Liver (tissue), 8 donors: ENCODE measurements at regions not wholly inside any gene's neighbourhood (a gene's known extent, or its start where the extent isn't known, plus 50 kb on each side); places are given as distances from the start of the nearest gene placed in this dataset.

Experiments used
- DNase-seq: peaks from one replicate; pipeline ENCODE4 v3.0.0-alpha.2; 2017; ENCODE audit warnings: low spot score
- H3K27ac ChIP-seq, 2 donors: one replicate each; pipeline ENCODE4 v1.7.0; 2013; ENCODE audit warnings: inconsistent platforms in 2 of 2, low read length in 2 of 2, control low read depth in 1 of 2, low read depth in 1 of 2, mild to moderate bottlenecking in 1 of 2
- H3K27me3 ChIP-seq, 4 donors: one replicate each; pipeline versions ENCODE4 v1.6.1 to v1.7.0; 2013; ENCODE audit warnings: low read length in 3 of 4, inconsistent platforms in 1 of 4, mild to moderate bottlenecking in 1 of 4, moderate library complexity in 1 of 4; ENCODE audit not compliant: control insufficient read depth in 4 of 4, insufficient read depth in 4 of 4
- H3K36me3 ChIP-seq, 4 donors: one replicate each; pipeline versions ENCODE4 v1.6.1 to v1.7.0; 2013; ENCODE audit warnings: low read length in 3 of 4, mild to moderate bottlenecking in 3 of 4, low read depth in 1 of 4, moderate library complexity in 1 of 4; ENCODE audit not compliant: control insufficient read depth in 4 of 4, insufficient read depth in 3 of 4
- H3K4me1 ChIP-seq, 4 donors: one replicate each; pipeline versions ENCODE4 v1.6.1 to v1.7.0; 2013; ENCODE audit warnings: low read length in 3 of 4, mild to moderate bottlenecking in 3 of 4, moderate library complexity in 1 of 4; ENCODE audit not compliant: control insufficient read depth in 4 of 4, insufficient read depth in 4 of 4
- H3K4me3 ChIP-seq, 3 donors: one replicate each; pipeline versions ENCODE4 v1.6.1 to v1.7.0; 2013; ENCODE audit warnings: low read length in 3 of 3, control low read depth in 1 of 3, low read depth in 1 of 3, mild to moderate bottlenecking in 1 of 3
- H3K9ac ChIP-seq, 2 donors: one replicate each; pipeline ENCODE4 v1.7.0; 2013; ENCODE audit warnings: low read length in 2 of 2, mild to moderate bottlenecking in 2 of 2, moderate library complexity in 2 of 2, control low read depth in 1 of 2, low read depth in 1 of 2
- H3K9me3 ChIP-seq, 4 donors: one replicate each; pipeline versions ENCODE4 v1.6.1 to v1.7.0; 2013; ENCODE audit warnings: low read length in 3 of 4; ENCODE audit not compliant: control insufficient read depth in 4 of 4
- ATF3 ChIP-seq: IDR thresholded peaks from 2 replicates; pipeline ENCODE4 v1.6.1; 2016; ENCODE audit warnings: antibody characterized with exemption
- CTCF ChIP-seq: fragments of 150-350 bp; IDR thresholded peaks from 2 replicates; pipeline ENCODE4 v1.5.1; 2017; ENCODE audit warnings: improper control_type of control experiment, low read depth, low read length; ENCODE audit not compliant: missing input control
- EGR1 ChIP-seq, 2 donors: IDR thresholded peaks; 2 replicates each; pipeline ENCODE4 v1.6.1; 2016 to 2018; ENCODE audit warnings: antibody characterized with exemption in 2 of 2, low read depth in 2 of 2
- FOXA1 ChIP-seq: IDR thresholded peaks from 2 replicates; pipeline ENCODE4 v1.6.1; 2016; ENCODE audit warnings: antibody characterized with exemption
- FOXA2 ChIP-seq: IDR thresholded peaks from 2 replicates; pipeline ENCODE4 v1.6.1; 2016; ENCODE audit warnings: antibody characterized with exemption
- GABPA ChIP-seq, 2 donors: IDR thresholded peaks in 1 of 2; conservative IDR thresholded peaks in 1 of 2; 2 replicates each; pipeline ENCODE4 v1.6.1; 2016; ENCODE audit warnings: antibody characterized with exemption in 2 of 2, mild to moderate bottlenecking in 1 of 2, moderate library complexity in 1 of 2
- HNF4A ChIP-seq, 2 donors: conservative IDR thresholded peaks; 2 replicates each; pipeline ENCODE4 v1.6.1; 2016; ENCODE audit warnings: antibody characterized with exemption in 2 of 2, mild to moderate bottlenecking in 2 of 2
- HNF4G ChIP-seq: IDR thresholded peaks from 2 replicates; pipeline ENCODE4 v1.6.1; 2016; ENCODE audit warnings: antibody characterized with exemption
- JUND ChIP-seq, 2 donors: IDR thresholded peaks; 2 replicates each; pipeline ENCODE4 v1.6.1; 2016; ENCODE audit warnings: antibody characterized with exemption in 2 of 2
- MAX ChIP-seq: IDR thresholded peaks from 2 replicates; pipeline ENCODE4 v1.6.1; 2016; ENCODE audit warnings: antibody characterized with exemption
- NR2F2 ChIP-seq: IDR thresholded peaks from 2 replicates; pipeline ENCODE4 v1.6.1; 2016; ENCODE audit warnings: antibody characterized with exemption
- RAD21 ChIP-seq, 2 donors: IDR thresholded peaks; 2 replicates each; pipeline ENCODE4 v1.6.1; 2016; ENCODE audit warnings: antibody characterized with exemption in 2 of 2, mild to moderate bottlenecking in 2 of 2
- REST ChIP-seq: IDR thresholded peaks from 2 replicates; pipeline ENCODE4 v1.6.1; 2016; ENCODE audit warnings: antibody characterized with exemption, mild to moderate bottlenecking
- RXRA ChIP-seq, 2 donors: IDR thresholded peaks; 2 replicates each; pipeline ENCODE4 v1.6.1; 2017 to 2018; ENCODE audit warnings: antibody characterized with exemption in 2 of 2, mild to moderate bottlenecking in 1 of 2
- SP1 ChIP-seq: IDR thresholded peaks from 2 replicates; pipeline ENCODE4 v1.6.1; 2018; ENCODE audit warnings: antibody characterized with exemption, mild to moderate bottlenecking
- TAF1 ChIP-seq: conservative IDR thresholded peaks from 2 replicates; pipeline ENCODE4 v1.6.1; 2016; ENCODE audit warnings: antibody characterized with exemption, mild to moderate bottlenecking
- YY1 ChIP-seq: IDR thresholded peaks from 2 replicates; pipeline ENCODE4 v1.6.1; 2016; ENCODE audit warnings: antibody characterized with exemption, mild to moderate bottlenecking
- ZBTB33 ChIP-seq: IDR thresholded peaks from 2 replicates; pipeline ENCODE4 v1.6.1; 2016; ENCODE audit warnings: antibody characterized with exemption
- WGBS: extraction: QIAGEN DNeasy Blood & Tissue Kit; methylation state at CpG from one replicate; pipeline ENCODE4 v1.1.7; 2013; 5-methylcytosine and 5-hydroxymethylcytosine counted together
- donor health status: healthy.
- donor health status: healthy.
- donor health status: healthy.
- donor health status: healthy.
- donor health status: healthy.

- Histone ChIP-seq H3K9ac (no peak overlapping the region), H3K36me3 (no peaks in the 10 kb centered on the region), H3K4me3 (no peak overlapping the region), H3K9me3 (no peaks in the 10 kb centered on the region), H3K27me3 (peaks cover 0 to 2% (median 0%) of the 10 kb centered on the region in 4 donors), H3K27ac (no peak overlapping the region), H3K4me1 (no peaks in the 10 kb centered on the region)
- 90% methylated on average over 22 of the region's 22 CpGs for WGBS
- TF ChIP-seq HNF4A (conservative IDR thresholded peaks at IDR 0.05) (no peak), TAF1 (no peak), YY1 (no peak), NR2F2 (no peak), ATF3 (no peak)
- DNase-seq: no peak
Measured at GRCh38 chr3:19749448-19750017, 184.5 kb downstream of the EFHB start.

- H3K36me3 ChIP-seq: no peaks in the 10 kb centered on the region
- H3K4me1 ChIP-seq: no peaks in the 10 kb centered on the region
- 95% methylated on average over 17 of the region's 17 CpGs for WGBS
- H3K9ac ChIP-seq: no peak overlapping the region
- no peak overlapping the region for H3K4me3 ChIP-seq
- no peaks in the 10 kb centered on the region for H3K9me3 ChIP-seq
- no peak overlapping the region for H3K27ac ChIP-seq
- TF ChIP-seq GABPA (IDR thresholded peaks at IDR 0.05 in 1 of 2, conservative IDR thresholded peaks at IDR 0.05 in 1 of 2) (no peak), FOXA1 (no peak), YY1 (no peak), RXRA (IDR thresholded peaks at IDR 0.05) (no peak), RAD21 (IDR thresholded peaks at IDR 0.05) (no peak), JUND (IDR thresholded peaks at IDR 0.05) (no peak), HNF4A (conservative IDR thresholded peaks at IDR 0.05) (no peak), CTCF (no peak), ATF3 (no peak), HNF4G (no peak), FOXA2 (no peak), SP1 (no peak), REST (no peak), NR2F2 (no peak), EGR1 (IDR thresholded peaks at IDR 0.05; ENCODE audit: low read depth in 2 of 2) (no peak), TAF1 (no peak), MAX (no peak), ZBTB33 (no peak)
- peaks cover 0 to 2% (median 0%) of the 10 kb centered on the region in 4 donors for H3K27me3 ChIP-seq
- DNase-seq: no peak
Measured at GRCh38 chr3:19748782-19749447, 185.1 kb downstream of the EFHB start.
